HepG2 (cell line): ENCODE measurements at regions not wholly inside any gene's neighbourhood (a gene's known extent, or its start where the extent isn't known, plus 50 kb on each side); places are given as distances from the start of the nearest gene placed in this dataset.

ENCODE experiments used
- GABPB1 ChIP-seq: IDR thresholded peaks from 2 replicates; pipeline ENCODE4 v1.6.1; 2016; ENCODE audit warnings: mild to moderate bottlenecking, missing genetic modification reagents, moderate library complexity, missing compliant biosample characterization
- RNF219 ChIP-seq: sonication (generic); formaldehyde crosslinking; IDR thresholded peaks from 2 replicates; pipeline ENCODE4 v1.5.0; 2020; ENCODE audit warnings: mild to moderate bottlenecking, missing genetic modification reagents
- TGIF2 ChIP-seq: IDR thresholded peaks from 2 replicates; pipeline ENCODE4 v1.6.1; 2016; ENCODE audit warnings: control low read depth, missing compliant biosample characterization
- ZBTB7B ChIP-seq: sonication (generic); formaldehyde crosslinking; IDR thresholded peaks from 2 replicates; pipeline ENCODE4 v1.4.0; 2020; ENCODE audit warnings: missing genetic modification reagents
- ZNF574 ChIP-seq: sonication (generic); formaldehyde crosslinking; IDR thresholded peaks from 2 replicates; pipeline ENCODE4 v1.4.0; 2020; ENCODE audit warnings: missing genetic modification reagents

- TF ChIP-seq TGIF2 (CRISPR knock-in tag): no peak
- no peak for TF ChIP-seq ZBTB7B (CRISPR knock-in tag)
- no peak for TF ChIP-seq GABPB1
- no peak for TF ChIP-seq ZNF574 (CRISPR knock-in tag)
- no peak for TF ChIP-seq RNF219
These were observed 101.4 kb downstream of the SIPA1L2 start for GRCh38 chr1:232528472-232529089.
